GM18508 (cell line): ENCODE measurements at regions not wholly inside any gene's neighbourhood (a gene's known extent, or its start where the extent isn't known, plus 50 kb on each side); places are given as distances from the start of the nearest gene placed in this dataset.

Experiments
- ATAC-seq: cut with Tn5 transposase; IDR thresholded peaks from one replicate; pipeline ENCODE4 v1.9.1; 2021; ENCODE audit warnings: moderate number of reproducible peaks; ENCODE audit not compliant: insufficient read depth, unreplicated experiment

- ATAC-seq, result no peak
Observed at GRCh38 chr11:42013656-42014201, 554.3 kb upstream of the LRRC4C start.

GRCh38 chr11:42021911-42022310, 562.5 kb upstream of the LRRC4C start:
- ATAC-seq, result no peak

GRCh38 chr11:42023267-42023666, 563.8 kb upstream of the LRRC4C start:
- no peak for ATAC-seq

GRCh38 chr11:42025121-42025803, 565.8 kb upstream of the LRRC4C start:
- ATAC-seq, result no peak

GRCh38 chr11:42034826-42035225, 575.4 kb upstream of the LRRC4C start:
- no peak for ATAC-seq

- no peak for ATAC-seq
Observed at GRCh38 chr11:42036201-42036600, 576.7 kb upstream of the LRRC4C start.

GRCh38 chr11:42043312-42043711, 583.9 kb upstream of the LRRC4C start:
- no peak for ATAC-seq

- no peak for ATAC-seq
Observed at GRCh38 chr11:42047637-42048555, 588.4 kb upstream of the LRRC4C start.

GRCh38 chr11:42049186-42049585, 589.7 kb upstream of the LRRC4C start:
- no peak for ATAC-seq

GRCh38 chr11:42049650-42050049, 590.2 kb upstream of the LRRC4C start:
- no peak for ATAC-seq

- ATAC-seq, result no peak
Observed at GRCh38 chr11:42054351-42054900, 595.0 kb upstream of the LRRC4C start.

GRCh38 chr11:42055606-42056005, 596.2 kb upstream of the LRRC4C start:
- ATAC-seq, result no peak

GRCh38 chr11:42058794-42059193, 599.3 kb upstream of the LRRC4C start:
- no peak for ATAC-seq

GRCh38 chr11:42065199-42065598, 605.7 kb upstream of the LRRC4C start:
- ATAC-seq, result no peak

GRCh38 chr11:42066113-42066512, 606.7 kb upstream of the LRRC4C start:
- no peak for ATAC-seq

- no peak for ATAC-seq
Observed at GRCh38 chr11:42074306-42074705, 614.9 kb upstream of the LRRC4C start.

- no peak for ATAC-seq
Observed at GRCh38 chr11:42075180-42075579, 615.7 kb upstream of the LRRC4C start.

GRCh38 chr11:42077794-42078193, 618.3 kb upstream of the LRRC4C start:
- no peak for ATAC-seq

GRCh38 chr11:42085736-42086135, 626.3 kb upstream of the LRRC4C start:
- no peak for ATAC-seq

- ATAC-seq, result no peak
Observed at GRCh38 chr11:42093541-42093940, 634.1 kb upstream of the LRRC4C start.

- ATAC-seq, result no peak
Observed at GRCh38 chr11:42098075-42098474, 638.6 kb upstream of the LRRC4C start.
